CMK (cell line): ENCODE measurements at regions not wholly inside any gene's neighbourhood (a gene's known extent, or its start where the extent isn't known, plus 50 kb on each side); places are given as distances from the start of the nearest gene placed in this dataset.
"Not testable (repeated sequence)": the region's sequence is repeated elsewhere in the genome, so short reads cannot be mapped to it uniquely, and the experiment has no call there.

Experiments
- DNase-seq: peaks from one replicate; pipeline ENCODE4 v3.0.0-alpha.2; 2010; ENCODE audit warnings: low read depth

DNA sequence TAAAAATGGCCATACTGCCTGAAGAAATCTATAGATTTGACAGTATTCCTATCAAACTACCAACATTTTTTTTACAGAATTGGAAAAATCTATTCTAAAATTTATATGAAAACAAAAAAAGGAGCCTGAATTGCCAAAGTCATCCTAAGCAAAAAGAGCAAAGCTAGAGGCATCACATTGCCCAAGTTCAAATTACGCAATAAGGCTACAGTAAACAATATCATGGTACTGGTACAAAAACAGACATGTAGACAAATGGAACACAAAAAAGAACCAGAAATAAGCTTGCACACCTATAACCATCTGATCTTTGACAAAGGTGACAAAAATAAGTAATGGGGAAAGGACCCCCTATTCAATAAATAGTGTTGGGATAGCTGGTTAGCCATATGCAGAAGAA lies 50.2 kb upstream of the THSD7B start:
- no peak for DNase-seq

DNA sequence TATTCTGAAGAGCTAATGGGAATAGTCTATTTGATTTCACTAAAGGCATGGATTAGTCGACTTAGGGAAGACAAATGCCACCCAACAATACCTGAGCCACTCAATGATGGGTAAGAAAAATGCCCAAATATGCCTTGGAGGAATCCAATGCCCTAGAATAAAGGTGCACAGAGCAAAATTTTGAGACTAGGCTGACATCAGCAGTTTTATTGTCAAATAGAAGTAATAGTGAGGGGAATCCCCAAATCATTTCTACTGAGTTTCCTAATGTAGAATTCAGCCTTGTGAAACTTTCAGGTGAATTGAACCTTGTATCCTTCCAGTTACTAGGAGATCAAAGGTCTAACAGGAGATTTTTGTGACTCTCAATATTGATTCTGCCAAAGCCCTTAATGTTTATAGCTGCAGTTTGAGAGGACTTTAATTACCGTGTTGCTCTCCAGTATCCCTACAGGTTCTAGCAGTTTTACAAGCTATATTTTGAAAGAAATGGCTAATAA lies 50.8 kb upstream of the THSD7B start:
- DNase-seq: no peak

DNA sequence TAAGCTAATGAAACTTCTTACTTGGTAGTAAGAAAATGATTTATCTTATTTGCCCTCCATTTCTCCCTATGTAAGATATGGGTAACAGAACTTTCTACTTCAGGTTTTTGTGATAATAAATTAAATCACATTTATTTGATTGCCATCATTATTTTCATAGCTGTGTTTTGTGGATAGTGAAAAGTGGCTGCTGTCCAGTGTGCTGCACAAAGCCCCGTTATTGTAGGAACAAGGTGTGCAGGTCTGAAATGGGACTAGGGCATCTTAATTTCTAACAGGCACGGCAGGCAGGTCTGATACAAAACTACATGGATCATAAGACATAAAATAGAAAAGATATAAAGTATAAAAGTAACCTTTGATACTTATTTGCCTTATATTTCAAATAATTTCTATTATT lies 51.6 kb upstream of the THSD7B start:
- DNase-seq: no peak

DNA sequence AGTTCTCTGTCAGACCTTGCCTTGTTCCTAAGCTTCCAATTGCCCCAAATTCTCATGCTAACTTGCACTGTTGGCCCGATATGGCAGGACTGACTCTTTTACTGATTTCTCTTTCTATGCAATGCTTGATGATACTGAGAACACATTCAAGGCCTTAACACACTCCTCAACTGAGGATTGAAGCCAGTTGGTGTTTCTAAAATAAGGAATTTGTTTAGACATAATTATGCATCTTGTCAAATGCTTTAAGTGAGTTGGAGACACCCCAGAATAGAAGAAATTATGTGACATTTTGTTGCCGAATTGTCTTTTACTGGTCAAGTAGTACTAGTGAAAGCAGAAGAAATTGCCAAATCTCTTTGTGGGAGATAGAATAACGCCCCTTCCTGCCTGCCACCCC lies 60.0 kb upstream of the THSD7B start:
- DNase-seq: no peak

DNA sequence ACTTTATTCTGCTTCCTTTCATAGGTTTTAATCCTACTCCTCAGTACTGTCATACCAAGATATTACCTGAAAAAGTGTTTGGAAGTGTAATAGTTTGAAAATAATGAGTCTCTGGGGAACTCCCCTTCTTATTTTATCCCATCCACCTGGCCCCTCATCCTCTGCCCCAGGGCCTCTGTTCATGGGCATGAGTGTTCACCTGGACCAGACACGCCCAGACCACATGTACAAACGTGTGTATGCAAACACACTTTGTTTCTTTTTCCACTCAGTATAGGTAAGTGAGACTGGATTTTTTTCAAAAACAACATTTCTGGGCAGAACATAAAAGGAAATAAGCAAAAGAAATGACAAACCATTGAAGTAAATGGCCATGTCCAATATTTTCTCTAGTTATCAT lies 62.1 kb upstream of the THSD7B start:
- DNase-seq: no peak

DNA sequence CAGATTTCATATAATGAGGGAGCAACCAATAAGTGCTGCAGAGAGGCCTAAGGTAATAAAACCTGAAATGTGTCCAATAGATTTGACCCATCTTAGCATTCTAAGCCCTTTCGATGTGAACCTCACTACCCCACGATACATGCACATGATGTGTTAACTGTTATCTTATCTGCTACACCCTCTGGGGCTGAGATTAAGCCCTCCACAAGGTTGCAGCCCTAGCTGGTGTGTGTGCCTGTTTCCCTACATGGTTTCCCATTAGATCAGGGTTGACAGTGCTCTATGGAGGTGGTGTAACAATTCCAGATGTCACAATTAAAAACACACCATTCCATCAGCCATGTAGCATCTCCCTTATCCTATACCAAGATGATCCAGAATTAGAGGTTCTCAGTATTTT lies 68.9 kb upstream of the THSD7B start:
- DNase-seq: no peak

DNA sequence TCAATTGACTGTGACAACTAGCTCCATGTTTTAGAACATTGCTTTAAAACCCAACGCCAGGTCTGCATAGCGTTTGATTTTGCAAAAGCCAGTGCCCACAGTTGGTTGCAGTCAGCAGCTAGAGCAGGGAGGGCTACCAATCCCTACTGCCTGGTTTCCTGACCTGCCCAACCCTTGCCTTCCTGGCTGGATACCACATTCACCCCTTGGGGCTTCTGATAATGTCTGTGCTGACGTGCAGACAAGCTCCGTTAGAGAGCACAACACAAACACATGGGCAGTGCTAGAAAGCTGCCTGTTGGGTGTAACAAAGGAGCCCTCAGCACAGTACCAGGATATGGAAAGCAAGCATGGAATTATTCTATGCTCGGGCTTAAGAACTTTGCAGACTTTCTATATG lies 71.4 kb upstream of the THSD7B start:
- no peak for DNase-seq

DNA sequence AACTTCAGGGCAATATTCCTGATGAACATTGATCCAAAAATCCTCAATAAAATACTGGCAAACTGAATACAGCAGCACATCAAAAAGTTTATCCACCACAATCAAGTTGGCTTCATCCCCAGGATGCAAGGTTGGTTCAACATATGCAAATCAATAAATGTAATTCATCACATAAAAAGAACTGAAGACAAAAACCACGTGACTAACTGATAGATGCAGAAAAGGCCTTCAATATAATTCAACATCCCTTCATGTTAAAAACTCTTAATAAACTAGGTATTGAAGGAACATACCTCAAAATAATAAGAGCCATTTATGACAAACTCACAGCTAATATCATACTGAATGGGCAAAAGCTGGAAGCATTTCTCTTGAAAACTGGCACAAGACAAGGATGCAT lies 85.3 kb upstream of the THSD7B start:
- not testable (repeated sequence) for DNase-seq

DNA sequence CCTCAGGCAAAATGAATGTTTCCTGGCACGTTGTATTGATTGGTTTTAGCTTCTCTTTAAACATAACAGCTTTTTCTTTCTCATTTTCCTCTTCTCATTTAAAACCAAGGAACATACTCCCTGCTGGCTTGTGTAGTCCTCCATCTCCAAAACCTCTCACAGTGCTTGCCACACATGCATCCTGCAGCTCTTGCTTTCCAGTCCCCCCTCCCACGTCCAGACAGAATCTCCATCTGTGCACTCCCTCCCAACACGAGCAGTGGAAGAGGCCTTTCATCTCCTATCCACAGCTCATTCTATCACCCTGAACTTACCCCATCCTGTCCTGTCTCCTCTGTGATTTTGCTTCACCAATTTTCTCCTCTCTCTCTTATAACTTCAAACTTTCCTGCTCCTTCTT lies 99.6 kb upstream of the THSD7B start:
- no peak for DNase-seq

DNA sequence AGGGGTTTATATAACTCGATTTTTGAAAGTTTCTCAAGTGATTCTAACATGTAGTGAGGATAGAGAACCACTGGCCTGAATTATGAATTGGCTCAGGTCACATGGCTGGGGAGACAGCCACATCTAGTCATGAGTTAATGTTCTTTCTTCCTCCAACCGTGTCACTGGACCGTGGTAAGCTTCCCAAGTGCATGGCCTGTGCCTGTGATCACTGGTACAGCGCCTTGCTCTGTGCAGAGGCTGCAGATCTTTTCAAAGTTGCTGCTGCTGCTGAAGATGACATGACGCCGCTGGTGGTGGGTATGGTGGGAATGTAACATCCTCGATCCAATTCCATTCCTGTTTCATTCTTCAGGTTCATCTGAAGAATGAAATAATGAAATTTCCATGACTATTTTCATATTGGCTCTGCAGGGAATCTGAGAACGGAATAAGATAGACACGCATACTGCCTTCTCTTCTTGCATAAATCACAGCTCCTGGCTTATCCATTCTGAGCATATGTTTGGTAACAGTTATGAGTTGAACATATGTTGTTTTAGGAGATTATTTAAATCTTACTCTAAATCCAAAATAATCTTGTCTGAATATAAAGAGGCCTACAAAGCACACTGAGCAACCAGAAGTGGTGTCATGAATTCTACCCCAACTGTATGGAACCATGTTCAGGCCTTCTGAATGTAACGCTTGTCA lies 100.5 kb upstream of the THSD7B start:
- DNase-seq: no peak

DNA sequence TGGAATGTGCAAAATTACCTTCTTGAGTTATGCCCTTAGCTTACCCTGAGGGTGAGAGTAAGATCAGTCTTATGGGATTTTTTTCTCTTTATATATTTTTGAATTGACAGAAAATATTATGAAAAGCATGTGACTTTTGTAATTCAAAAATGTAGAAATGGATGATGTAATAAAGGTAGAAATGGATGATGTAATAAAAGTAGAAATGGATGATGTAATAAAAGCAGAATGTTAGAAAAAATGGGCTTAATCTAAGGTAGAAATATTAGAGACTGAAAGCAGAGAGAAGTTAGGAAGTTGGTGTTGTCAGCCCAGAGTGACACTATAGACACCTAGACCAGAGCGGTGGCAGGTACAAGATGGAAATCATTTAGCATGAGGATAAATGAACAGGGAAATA lies 107.1 kb upstream of the THSD7B start:
- no peak for DNase-seq

DNA sequence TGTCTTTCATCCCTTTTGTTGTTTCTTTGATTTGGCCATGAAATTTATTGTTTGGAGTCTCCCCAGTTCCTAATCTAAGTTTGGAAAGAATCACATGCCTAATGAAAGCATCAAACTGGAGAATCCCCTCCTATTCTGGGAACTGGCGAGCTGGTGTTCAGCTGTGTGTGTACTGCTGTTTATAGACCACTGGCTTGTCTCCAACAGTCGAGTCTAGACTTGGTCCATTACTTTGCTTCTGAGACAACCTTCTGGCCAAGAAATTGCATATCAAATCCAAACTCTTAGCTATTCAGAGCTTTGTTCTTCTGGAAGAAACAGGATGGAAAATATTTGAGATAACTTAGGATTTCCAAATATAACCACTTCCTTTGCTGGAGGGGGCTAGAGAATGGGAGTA lies 111.5 kb upstream of the THSD7B start:
- no peak for DNase-seq

DNA sequence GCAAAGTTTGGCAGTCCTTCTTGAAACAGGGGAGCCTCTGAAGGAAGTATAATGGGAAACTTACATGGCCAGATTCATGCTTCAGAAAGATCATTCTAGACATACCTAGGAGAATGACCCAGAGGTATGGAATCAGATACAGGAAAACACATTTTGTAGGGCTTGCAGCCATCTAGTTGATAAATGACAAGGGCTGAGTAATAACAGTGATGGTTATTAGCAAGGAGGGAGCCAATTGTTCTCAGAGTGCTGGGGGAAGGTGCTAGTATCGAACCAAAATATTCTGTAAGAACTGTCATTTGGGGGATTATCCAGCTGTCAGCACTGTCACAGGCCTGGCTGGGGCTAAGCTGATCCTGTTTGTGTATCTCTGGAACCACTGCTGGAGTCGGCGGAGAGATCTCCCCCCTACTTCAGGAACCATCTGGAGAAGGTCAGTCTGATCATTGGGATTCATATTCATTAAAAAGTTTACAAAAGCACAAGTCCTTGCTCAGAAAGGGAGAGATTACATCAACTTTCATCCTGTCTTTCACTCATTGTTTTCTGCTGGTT lies 113.8 kb upstream of the THSD7B start:
- DNase-seq: no peak

DNA sequence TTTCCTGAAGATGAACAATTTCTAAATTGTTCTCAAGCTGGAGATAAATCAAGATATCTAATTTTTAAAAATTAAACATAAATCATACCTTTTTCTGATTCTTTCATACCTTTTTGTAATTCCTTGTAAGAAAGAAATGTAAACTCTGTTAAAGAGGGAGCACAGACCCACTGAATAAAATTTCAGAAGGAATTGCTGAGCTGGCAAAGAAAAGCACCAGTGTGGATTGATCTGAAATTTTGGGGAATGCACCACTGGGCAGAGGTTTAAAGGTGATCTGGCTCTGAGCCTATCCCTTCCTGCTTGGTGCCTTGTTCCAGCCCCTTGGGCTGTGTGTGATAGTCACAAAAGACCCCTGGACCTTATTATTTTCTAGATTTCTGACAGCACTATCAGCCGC lies 118.3 kb upstream of the THSD7B start:
- DNase-seq: no peak

DNA sequence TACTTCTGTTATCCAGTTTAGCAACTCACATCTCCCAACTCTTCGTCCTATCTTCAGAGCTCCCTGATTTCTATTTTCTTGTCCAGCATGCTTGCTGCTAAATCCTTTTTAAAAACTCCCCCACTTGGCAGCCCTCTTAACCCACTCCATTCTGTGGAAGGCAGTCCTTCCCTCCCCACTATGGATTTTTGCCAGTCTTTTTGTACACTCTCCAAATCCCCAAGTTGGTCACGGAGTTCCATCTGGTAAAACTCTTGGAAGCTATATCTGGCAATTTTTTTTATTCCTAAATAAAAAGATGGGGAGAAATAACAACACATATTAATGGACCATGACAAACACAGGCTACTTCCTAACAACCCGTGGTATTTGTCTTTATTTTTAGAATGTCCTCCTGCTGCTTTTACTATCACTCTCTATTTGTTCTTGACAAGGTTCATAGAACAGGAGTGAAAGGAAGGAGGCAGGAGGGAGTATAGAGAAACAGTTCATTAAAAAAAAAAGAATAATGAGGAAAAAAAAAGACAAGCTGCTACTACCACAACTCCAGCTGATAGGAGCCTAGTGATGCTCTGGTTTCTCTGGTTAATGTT lies 120.0 kb upstream of the THSD7B start:
- DNase-seq: no peak

DNA sequence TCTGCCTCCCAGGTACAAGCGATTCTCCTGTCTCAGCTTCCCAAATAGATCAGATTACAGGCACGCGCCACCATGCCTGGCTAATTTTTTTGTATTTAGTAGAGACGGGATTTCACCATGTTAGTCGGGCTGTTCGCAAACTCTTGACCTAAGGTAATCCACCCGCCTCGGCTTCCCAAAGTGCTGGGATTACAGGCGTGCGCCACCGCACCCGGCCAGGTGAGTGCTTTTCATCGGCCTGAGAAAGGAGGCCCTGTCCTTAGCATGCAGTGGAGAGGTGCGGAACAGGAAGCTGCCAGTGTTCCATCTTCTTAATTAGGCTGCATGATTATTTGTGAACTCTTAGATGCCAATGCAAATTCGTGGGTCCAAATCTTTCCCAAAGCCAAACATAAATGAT lies 125.7 kb upstream of the THSD7B start:
- no peak for DNase-seq

DNA sequence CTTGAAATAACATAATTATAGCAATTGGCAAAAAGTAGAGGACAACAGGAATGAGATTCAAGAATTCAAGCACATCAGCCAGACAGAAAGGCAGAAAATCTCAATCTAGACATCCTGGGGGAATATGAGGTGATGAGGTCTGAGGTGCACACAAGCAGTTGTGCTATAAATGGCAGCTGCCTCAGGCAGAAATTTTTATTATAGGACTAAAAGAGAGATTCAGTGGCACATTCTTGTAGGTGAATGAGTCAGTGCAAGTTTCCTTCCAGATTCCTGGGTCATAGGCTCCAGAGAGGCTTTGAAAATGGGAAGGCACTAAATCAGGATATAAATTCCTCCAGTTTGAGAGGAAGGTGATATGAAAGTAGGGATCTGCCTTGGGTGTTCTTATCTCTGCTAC lies 127.2 kb upstream of the THSD7B start:
- no peak for DNase-seq

DNA sequence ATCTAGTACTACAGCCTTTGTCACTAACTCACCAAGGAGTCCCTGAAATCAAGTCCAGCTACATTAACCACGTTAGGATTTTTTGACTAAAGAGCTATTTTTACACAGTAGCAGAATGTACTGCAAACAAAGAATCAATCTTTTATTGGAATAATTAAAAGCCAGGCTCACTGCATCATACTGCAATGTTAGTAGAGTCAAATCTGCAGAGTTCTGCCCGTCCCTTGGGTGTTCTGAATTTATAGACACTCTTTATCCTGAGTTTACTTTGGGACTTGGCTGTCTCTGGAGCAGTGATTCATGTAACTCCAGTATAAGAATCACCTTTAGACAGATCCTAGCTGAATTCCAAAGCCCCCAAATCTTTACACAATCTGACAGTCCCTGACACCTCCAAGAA lies 127.9 kb upstream of the THSD7B start:
- DNase-seq: no peak

DNA sequence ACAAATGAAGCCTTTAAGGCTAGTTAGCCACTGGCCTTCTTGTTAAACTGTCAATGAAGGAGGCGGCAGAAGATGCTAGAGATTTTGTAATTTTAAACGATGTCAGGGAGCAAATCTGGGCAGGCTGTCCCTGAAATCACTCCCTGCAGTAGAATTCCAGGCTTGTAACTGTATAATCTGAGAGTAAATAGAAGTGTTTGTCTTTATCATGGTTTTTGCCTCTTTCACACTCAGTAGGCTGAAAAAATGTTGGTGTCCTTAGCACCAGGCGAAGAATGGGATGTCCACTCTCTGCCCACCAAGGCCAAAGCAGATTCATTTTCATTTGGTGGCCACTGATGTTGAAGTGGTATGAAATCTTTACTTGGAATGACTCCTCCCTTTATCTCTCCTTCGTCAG lies 136.9 kb upstream of the THSD7B start:
- no peak for DNase-seq

DNA sequence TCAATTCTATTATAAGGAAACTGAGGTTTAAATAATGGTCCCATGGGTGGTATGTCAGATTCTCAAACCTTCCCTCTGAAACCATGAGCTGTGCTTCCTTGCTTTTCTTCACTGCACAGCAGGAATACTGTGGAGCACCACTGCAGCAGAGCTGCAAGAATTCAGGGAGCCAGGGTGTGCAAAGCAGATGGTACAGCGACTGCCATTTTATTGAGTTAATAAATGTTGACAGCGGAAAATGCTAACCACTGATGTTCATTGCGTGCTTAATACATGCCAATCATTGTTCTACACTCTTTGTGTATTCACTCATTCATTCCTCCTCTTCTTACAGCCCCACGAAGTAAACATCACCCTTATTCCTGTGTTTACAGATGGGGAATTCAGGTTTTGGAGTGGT lies 152.2 kb upstream of the THSD7B start:
- DNase-seq: no peak

DNA sequence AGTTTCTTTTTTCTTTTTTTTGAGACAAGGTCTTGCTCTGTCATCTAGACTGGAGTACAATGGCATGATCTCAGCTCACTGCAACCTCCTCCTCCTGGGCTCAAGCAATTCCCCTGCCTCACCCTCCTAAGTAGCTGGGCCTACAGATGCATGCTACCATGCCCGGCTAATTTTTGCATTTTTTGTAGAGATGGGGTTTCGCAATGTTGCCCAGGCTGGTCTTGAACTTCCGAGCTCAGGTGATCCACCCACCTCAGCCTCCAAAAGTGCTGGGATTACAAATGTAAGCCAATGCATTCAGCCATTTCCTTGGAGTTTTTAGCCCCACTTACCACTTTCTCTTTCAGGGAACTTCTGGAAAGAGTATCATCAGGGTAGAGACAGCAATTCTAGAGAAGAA lies 153.3 kb upstream of the THSD7B start:
- DNase-seq: no peak

DNA sequence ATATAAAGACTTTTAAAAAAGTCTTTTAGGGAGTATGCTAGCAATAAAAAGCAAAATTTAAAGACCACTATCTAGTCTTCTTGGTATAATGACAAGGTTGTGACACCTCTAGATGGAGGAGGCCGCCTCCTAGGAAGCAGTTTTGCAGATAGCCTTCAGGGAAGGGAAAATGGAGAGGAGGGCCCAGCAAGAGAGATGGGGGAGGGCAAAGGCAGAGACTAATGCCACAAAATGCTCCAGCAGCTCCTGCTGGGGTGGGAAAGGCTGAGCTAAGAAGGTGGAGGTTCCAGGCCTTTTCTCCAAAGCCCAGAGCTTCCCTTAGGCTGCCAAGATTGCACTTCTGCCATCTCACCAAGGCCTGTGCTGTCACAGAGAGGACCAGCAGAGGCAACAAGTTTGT lies 153.9 kb upstream of the THSD7B start:
- DNase-seq: no peak

DNA sequence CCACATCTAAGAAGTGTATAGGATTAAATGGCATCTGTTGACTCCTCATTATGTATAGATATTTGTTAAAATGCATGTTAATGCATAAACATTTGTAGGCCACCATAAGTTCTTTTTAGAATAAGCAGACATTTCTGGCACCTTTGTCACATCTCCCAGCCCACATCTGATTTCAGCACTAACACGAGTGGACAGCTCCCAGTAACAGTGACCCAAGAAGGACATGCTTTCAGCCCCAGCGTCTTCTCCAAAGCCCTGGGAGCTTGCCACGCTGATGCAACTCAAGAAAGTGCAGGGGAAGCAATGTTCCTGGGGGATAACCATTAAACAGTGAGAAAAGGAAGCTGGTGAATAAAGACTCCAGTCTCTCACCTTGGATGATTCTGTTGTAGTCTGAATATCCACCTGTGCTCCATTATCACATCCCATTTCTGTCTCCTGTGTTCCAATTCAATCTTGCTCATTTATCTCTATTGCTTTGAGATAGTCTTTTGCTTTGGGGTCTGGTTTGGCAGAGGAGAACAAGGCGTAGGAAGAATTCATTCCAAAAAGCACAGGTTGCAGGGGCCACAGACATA lies 182.6 kb upstream of the THSD7B start:
- no peak for DNase-seq

DNA sequence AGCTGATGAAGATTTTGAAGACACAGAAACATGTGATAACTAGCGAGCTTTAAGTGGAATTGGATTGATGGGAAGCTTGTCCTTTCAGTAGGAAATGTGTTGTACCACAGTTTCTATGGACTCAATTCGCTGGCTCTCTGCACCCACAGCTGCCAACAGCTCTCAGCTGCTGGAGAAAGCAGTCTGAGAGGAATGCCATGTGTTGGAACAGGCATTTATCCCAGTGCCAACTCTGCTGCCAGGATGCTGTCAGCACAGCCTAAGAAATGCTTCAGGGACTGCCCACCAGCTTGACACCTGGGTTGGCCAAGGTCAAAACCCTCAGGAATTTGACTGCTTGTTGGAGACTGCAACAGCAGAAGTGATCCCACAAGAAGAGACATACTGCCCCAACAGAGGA lies 193.0 kb upstream of the THSD7B start:
- DNase-seq: no peak
